ENCODE measurements at regions not wholly inside any gene's neighbourhood (a gene's known extent, or its start where the extent isn't known, plus 50 kb on each side); places are given as distances from the start of the nearest gene placed in this dataset.

GRCh38 chr6:159602431-159603041, 90.5 kb downstream of the SOD2 start:
- no peak for TF ChIP-seq EZH2 (IDR thresholded peaks at IDR 0.05; ENCODE audit: low read length, missing control alignments)
- no peak for TF ChIP-seq CTCF (conservative IDR thresholded peaks at IDR 0.05 in 1 of 2, IDR thresholded peaks at IDR 0.05 in 1 of 2; ENCODE audit: low read depth in 1 of 2, low read length in 2 of 2)
- no peak overlapping the region for H3K27ac ChIP-seq (ENCODE audit: insufficient read depth, low read length)
- no peaks in the 10 kb centered on the region for H3K79me2 ChIP-seq (ENCODE audit: control insufficient read depth, insufficient read depth, low read length)
- no peaks in the 10 kb centered on the region for H3K36me3 ChIP-seq (ENCODE audit: control insufficient read depth, insufficient read depth, low read length)
- no peaks in the 10 kb centered on the region for H3K9me3 ChIP-seq (ENCODE audit: control insufficient read depth, insufficient read depth, low read depth, low read length)
- H2AFZ ChIP-seq (ENCODE audit: low read length), result no peak overlapping the region
- H4K20me1 ChIP-seq (ENCODE audit: control insufficient read depth, extremely low read depth, insufficient read depth, low read length), result no peaks in the 10 kb centered on the region
- DNase-seq (ENCODE audit: low read depth in 2 of 2), result peak; percentile 3 to 6
- no peak overlapping the region for H3K4me3 ChIP-seq (replicated peaks in 1 of 4; ENCODE audit: control extremely low read depth in 1 of 4, insufficient read depth in 1 of 4, low read depth in 3 of 4, low read length in 4 of 4)
- H3K4me2 ChIP-seq (ENCODE audit: extremely low read depth, insufficient read depth, low read length), result peak overlapping the region; percentile 33
- no peaks in the 10 kb centered on the region for H3K4me1 ChIP-seq (ENCODE audit: control insufficient read depth, extremely low read depth, insufficient read depth, low read length)
- H3K27me3 ChIP-seq (ENCODE audit: control insufficient read depth, insufficient read depth, low read length), result no peaks in the 10 kb centered on the region
- H3K9ac ChIP-seq (ENCODE audit: insufficient read depth, low read length), result no peak overlapping the region

- no peak overlapping the region for H2AFZ ChIP-seq (ENCODE audit: low read length)
- no peaks in the 10 kb centered on the region for H3K4me1 ChIP-seq (ENCODE audit: control insufficient read depth, extremely low read depth, insufficient read depth, low read length)
- no peak overlapping the region for H3K9ac ChIP-seq (ENCODE audit: insufficient read depth, low read length)
- TF ChIP-seq EZH2 (IDR thresholded peaks at IDR 0.05; ENCODE audit: low read length, missing control alignments) (no peak), CTCF (conservative IDR thresholded peaks at IDR 0.05 in 1 of 2, IDR thresholded peaks at IDR 0.05 in 1 of 2; ENCODE audit: low read depth in 1 of 2, low read length in 2 of 2) (no peak)
- no peaks in the 10 kb centered on the region for H3K9me3 ChIP-seq (ENCODE audit: control insufficient read depth, insufficient read depth, low read depth, low read length)
- H3K36me3 ChIP-seq (ENCODE audit: control insufficient read depth, insufficient read depth, low read length), result no peaks in the 10 kb centered on the region
- no peaks in the 10 kb centered on the region for H4K20me1 ChIP-seq (ENCODE audit: control insufficient read depth, extremely low read depth, insufficient read depth, low read length)
- no peak overlapping the region for H3K27ac ChIP-seq (ENCODE audit: insufficient read depth, low read length)
- no peak for DNase-seq (ENCODE audit: low read depth in 2 of 2)
- H3K27me3 ChIP-seq (ENCODE audit: control insufficient read depth, insufficient read depth, low read length), result no peaks in the 10 kb centered on the region
- H3K4me3 ChIP-seq (replicated peaks in 1 of 4; ENCODE audit: control extremely low read depth in 1 of 4, insufficient read depth in 1 of 4, low read depth in 3 of 4, low read length in 4 of 4), result no peak overlapping the region
- no peak overlapping the region for H3K4me2 ChIP-seq (ENCODE audit: extremely low read depth, insufficient read depth, low read length)
- no peaks in the 10 kb centered on the region for H3K79me2 ChIP-seq (ENCODE audit: control insufficient read depth, insufficient read depth, low read length)
These were observed 91.8 kb downstream of the SOD2 start for GRCh38 chr6:159601211-159601610.

GRCh38 chr6:159595173-159595572, 97.9 kb downstream of the SOD2 start:
- Histone ChIP-seq H3K27me3 (ENCODE audit: control insufficient read depth, insufficient read depth, low read length) (no peaks in the 10 kb centered on the region), H3K27ac (ENCODE audit: insufficient read depth, low read length) (peak overlapping the region; percentile 65), H3K9ac (ENCODE audit: insufficient read depth, low read length) (no peak overlapping the region), H3K79me2 (ENCODE audit: control insufficient read depth, insufficient read depth, low read length) (no peaks in the 10 kb centered on the region), H3K9me3 (ENCODE audit: control insufficient read depth, insufficient read depth, low read depth, low read length) (no peaks in the 10 kb centered on the region), H4K20me1 (ENCODE audit: control insufficient read depth, extremely low read depth, insufficient read depth, low read length) (no peaks in the 10 kb centered on the region), H3K4me2 (ENCODE audit: extremely low read depth, insufficient read depth, low read length) (peak overlapping the region; percentile 47), H3K36me3 (ENCODE audit: control insufficient read depth, insufficient read depth, low read length) (no peaks in the 10 kb centered on the region), H3K4me1 (ENCODE audit: control insufficient read depth, extremely low read depth, insufficient read depth, low read length) (peaks cover 14% of the 10 kb centered on the region), H3K4me3 (replicated peaks in 1 of 4; ENCODE audit: control extremely low read depth in 1 of 4, insufficient read depth in 1 of 4, low read depth in 3 of 4, low read length in 4 of 4) (no peak overlapping the region), H2AFZ (ENCODE audit: low read length) (no peak overlapping the region)
- TF ChIP-seq CTCF (conservative IDR thresholded peaks at IDR 0.05 in 1 of 2, IDR thresholded peaks at IDR 0.05 in 1 of 2; ENCODE audit: low read depth in 1 of 2, low read length in 2 of 2) (no peak), EZH2 (IDR thresholded peaks at IDR 0.05; ENCODE audit: low read length, missing control alignments) (no peak)
- DNase-seq (ENCODE audit: low read depth in 2 of 2), result peak; percentile 59 to 63
